K562 (cell line): ENCODE measurements at regions not wholly inside any gene's neighbourhood (a gene's known extent, or its start where the extent isn't known, plus 50 kb on each side); places are given as distances from the start of the nearest gene placed in this dataset.

Experiments
- CREB1 ChIP-seq, 2 experiments: sonication (generic) in 1 of 2; formaldehyde crosslinking in 1 of 2; IDR thresholded peaks; 2 replicates each; pipeline versions ENCODE4 v1.6.1 to v1.8.0; 2012 to 2022; ENCODE audit warnings: inconsistent platforms in 1 of 2, mild to moderate bottlenecking in 1 of 2, missing genetic modification reagents in 1 of 2, moderate library complexity in 1 of 2
- CREM ChIP-seq: IDR thresholded peaks from 2 replicates; pipeline ENCODE4 v1.6.1; 2014; ENCODE audit warnings: antibody characterized with exemption, low read depth
- DPF2 ChIP-seq: fragments of 450-650 bp; IDR thresholded peaks from 2 replicates; pipeline ENCODE4 v1.6.1; 2016
- KLF16 ChIP-seq: IDR thresholded peaks from 2 replicates; pipeline ENCODE4 v1.6.1; 2016; ENCODE audit warnings: antibody characterized with exemption
- MEF2A ChIP-seq: IDR thresholded peaks from 2 replicates; pipeline ENCODE4 v1.6.1; 2011; ENCODE audit warnings: low read depth, mild to moderate bottlenecking, low read length, moderate library complexity; ENCODE audit not compliant: control insufficient read depth
- NFIC ChIP-seq: fragments of 450-650 bp; IDR thresholded peaks from 2 replicates; pipeline ENCODE4 v1.6.1; 2017; ENCODE audit warnings: mild to moderate bottlenecking, inconsistent platforms
- NFIX ChIP-seq: fragments of 250-450 bp; sonication (Bioruptor Pico); IDR thresholded peaks from 2 replicates; pipeline ENCODE4 v1.4.0; 2020; ENCODE audit warnings: low read depth, mild to moderate bottlenecking, moderate library complexity
- POLR3A ChIP-seq: IDR thresholded peaks from 2 replicates; pipeline ENCODE4 v1.6.1; 2011; ENCODE audit warnings: borderline replicate concordance, mild to moderate bottlenecking, moderate library complexity; ENCODE audit not compliant: insufficient read length, insufficient read depth; ENCODE audit errors: extremely low read depth
- SMAD1 ChIP-seq: fragments of 150-350 bp; IDR thresholded peaks from 2 replicates; pipeline ENCODE4 v1.6.1; 2014; ENCODE audit warnings: low read length, low read depth; ENCODE audit not compliant: partially characterized antibody
- SMARCE1 ChIP-seq: fragments of 450-650 bp; IDR thresholded peaks from 2 replicates; pipeline ENCODE4 v1.7.1; 2016; ENCODE audit warnings: mild to moderate bottlenecking
- SOX6 ChIP-seq: fragments of 450-650 bp; IDR thresholded peaks from 2 replicates; pipeline ENCODE4 v1.6.1; 2014; ENCODE audit warnings: mild to moderate bottlenecking
- TF ChIP-seq, protein P1 (sequence below): IDR thresholded peaks from 2 replicates; pipeline ENCODE4 v1.6.1; 2012; ENCODE audit warnings: low read depth, low read length, improper control_type of control experiment, borderline replicate concordance
- TF ChIP-seq, protein P2 (sequence below): fragments of 450-650 bp; IDR thresholded peaks from 2 replicates; pipeline ENCODE4 v1.6.1; 2016; ENCODE audit warnings: antibody characterized with exemption

DNA sequence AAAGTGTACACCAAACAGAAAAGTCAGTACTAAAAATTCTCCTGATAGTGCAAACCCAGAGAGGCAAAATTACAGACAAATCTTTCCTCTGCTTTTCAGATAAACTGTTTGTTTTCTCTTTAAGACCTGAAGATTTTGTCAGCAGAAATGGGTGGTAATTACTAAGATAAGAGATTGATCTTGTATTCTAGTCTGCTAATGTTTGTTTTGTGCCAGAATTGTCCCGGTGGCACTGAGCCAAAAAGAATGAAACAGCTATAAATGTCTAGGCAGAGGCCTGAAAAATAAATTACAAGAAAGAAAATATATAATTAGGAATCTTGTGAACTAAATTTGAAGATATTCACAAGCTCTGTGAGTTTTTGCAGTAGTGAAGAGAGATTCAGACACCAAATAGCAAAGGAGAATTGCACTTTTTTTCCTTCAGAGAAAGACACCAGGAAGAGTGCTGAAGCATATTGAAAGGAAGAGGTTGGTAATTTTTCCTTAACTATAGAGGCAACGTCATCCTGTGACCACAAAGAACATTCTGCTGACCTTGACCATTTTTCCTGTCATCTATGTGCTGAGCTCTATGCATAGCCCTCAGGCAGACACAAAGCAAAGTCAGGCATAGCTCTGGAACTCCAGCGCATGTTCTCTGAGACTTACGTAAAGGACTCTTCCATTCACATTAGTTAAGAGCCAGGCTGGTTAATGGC, 314.5 kb upstream of the RASGEF1B start (continued):
- TF ChIP-seq, protein P1, sequence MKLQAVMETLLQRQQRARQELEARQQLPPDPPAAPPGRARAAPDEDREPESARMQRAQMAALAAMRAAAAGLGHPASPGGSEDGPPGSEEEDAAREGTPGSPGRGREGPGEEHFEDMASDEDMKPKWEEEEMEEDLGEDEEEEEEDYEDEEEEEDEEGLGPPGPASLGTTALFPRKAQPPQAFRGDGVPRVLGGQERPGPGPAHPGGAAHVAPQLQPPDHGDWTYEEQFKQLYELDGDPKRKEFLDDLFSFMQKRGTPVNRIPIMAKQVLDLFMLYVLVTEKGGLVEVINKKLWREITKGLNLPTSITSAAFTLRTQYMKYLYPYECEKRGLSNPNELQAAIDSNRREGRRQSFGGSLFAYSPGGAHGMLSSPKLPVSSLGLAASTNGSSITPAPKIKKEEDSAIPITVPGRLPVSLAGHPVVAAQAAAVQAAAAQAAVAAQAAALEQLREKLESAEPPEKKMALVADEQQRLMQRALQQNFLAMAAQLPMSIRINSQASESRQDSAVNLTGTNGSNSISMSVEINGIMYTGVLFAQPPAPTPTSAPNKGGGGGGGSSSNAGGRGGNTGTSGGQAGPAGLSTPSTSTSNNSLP: 0 out of 2 replicates have a peak, but pooled peaks have one; percentile 59
- TF ChIP-seq KLF16 (no peak), CREB1 (IDR thresholded peaks at IDR 0.05) (peak; percentile 49), CREB1 (CRISPR knock-in tag; IDR thresholded peaks at IDR 0.05) (no peak), POLR3A (no peak), SMARCE1 (peak; percentile 56), SOX6 (peak; percentile 83; the same call in 1 of the 2 replicates), MEF2A (peak; percentile 13; the same call in 1 of the 2 replicates), NFIX (CRISPR knock-in tag) (peak; percentile 53; the same call in 1 of the 2 replicates), NFIC (peak; percentile 99), CREM (peak; percentile 62; the same call in 1 of the 2 replicates), DPF2 (peak; percentile 80), SMAD1 (peak; percentile 75)
- TF ChIP-seq, protein P2, sequence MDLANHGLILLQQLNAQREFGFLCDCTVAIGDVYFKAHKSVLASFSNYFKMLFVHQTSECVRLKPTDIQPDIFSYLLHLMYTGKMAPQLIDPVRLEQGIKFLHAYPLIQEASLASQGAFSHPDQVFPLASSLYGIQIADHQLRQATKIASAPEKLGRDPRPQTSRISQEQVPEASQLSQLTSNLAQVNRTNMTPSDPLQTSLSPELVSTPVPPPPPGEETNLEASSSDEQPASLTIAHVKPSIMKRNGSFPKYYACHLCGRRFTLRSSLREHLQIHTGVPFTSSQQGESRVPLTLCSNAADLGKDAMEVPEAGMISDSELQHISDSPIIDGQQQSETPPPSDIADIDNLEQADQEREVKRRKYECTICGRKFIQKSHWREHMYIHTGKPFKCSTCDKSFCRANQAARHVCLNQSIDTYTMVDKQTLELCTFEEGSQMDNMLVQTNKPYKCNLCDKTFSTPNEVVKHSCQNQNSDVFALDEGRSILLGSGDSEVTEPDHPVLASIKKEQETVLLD: no peak
